SK-N-SH (cell line): ENCODE measurements at regions not wholly inside any gene's neighbourhood (a gene's known extent, or its start where the extent isn't known, plus 50 kb on each side); places are given as distances from the start of the nearest gene placed in this dataset.

ENCODE experiments used
- CTCF ChIA-PET: fragments of 300-600, 350-600 bp; formaldehyde crosslinking; extraction: SDS; loops from one replicate; lab custom pipeline; 2021; lab: Yijun Ruan, JAX
- POLR2A ChIA-PET: fragments of 350-600 bp; sonication (Branson Sonifier 250); formaldehyde crosslinking; extraction: SDS; loops from one replicate; lab custom pipeline; 2020; ENCODE audit warnings: antibody characterized with exemption, inconsistent platforms; lab: Yijun Ruan, JAX
- DNase-seq: peaks from one replicate; pipeline ENCODE4 v3.0.0; 2012
- H2AFZ ChIP-seq: fragments of 200-600 bp; sonication (generic); 2 replicates; pipeline ENCODE4 v1.8.1; 2016; ENCODE audit warnings: antibody characterized with exemption, mild to moderate bottlenecking, low read depth
- H3F3A ChIP-seq: fragments of 200-600 bp; sonication (generic); replicated peaks from 2 replicates; pipeline ENCODE3; 2016; ENCODE audit warnings: antibody characterized with exemption, mild to moderate bottlenecking; ENCODE audit not compliant: insufficient read depth
- H3K27ac ChIP-seq, 2 experiments: fragments of 200-500 bp in 1 of 2; fragments of 200-600 bp in 1 of 2; sonication (Bioruptor generic) in 1 of 2; sonication (generic), shearing (Covaris generic) in 1 of 2; 2 replicates each; pipeline versions ENCODE4 v1.5.1 to v1.6.1; 2014 to 2016; ENCODE audit warnings: low read depth in 2 of 2, inconsistent platforms in 1 of 2, low read length in 1 of 2, mild to moderate bottlenecking in 1 of 2, mixed read lengths in 1 of 2
- H3K27me3 ChIP-seq: fragments of 200-600 bp; sonication (generic), shearing (Covaris generic); 2 replicates; pipeline ENCODE4 v1.6.1; 2016; ENCODE audit warnings: mixed run types; ENCODE audit not compliant: insufficient read depth
- H3K36me3 ChIP-seq, 2 experiments: fragments of 200-500 bp in 1 of 2; fragments of 200-600 bp in 1 of 2; sonication (Bioruptor generic) in 1 of 2; sonication (generic) in 1 of 2; replicated peaks in 1 of 2; 2 replicates each; pipeline versions ENCODE3 to v1.5.1; 2014 to 2016; ENCODE audit warnings: low read length in 1 of 2, mild to moderate bottlenecking in 1 of 2; ENCODE audit not compliant: insufficient read depth in 2 of 2, control insufficient read depth in 1 of 2
- H3K4me1 ChIP-seq, 2 experiments: fragments of 200-500 bp in 1 of 2; fragments of 200-600 bp in 1 of 2; sonication (Bioruptor generic) in 1 of 2; sonication (generic), shearing (Covaris generic) in 1 of 2; 2 replicates each; pipeline versions ENCODE4 v1.5.1 to v1.6.1; 2014 to 2016; ENCODE audit warnings: low read depth in 1 of 2, low read length in 1 of 2, mixed run types in 1 of 2; ENCODE audit not compliant: insufficient read depth in 2 of 2, control insufficient read depth in 1 of 2
- H3K4me2 ChIP-seq: fragments of 200-600 bp; sonication (generic), shearing (Covaris generic); 2 replicates; pipeline ENCODE4 v1.6.1; 2017; ENCODE audit warnings: mixed run types
- H3K4me3 ChIP-seq, 2 experiments: fragments of 200-500 bp in 1 of 2; fragments of 200-600 bp in 1 of 2; sonication (Bioruptor generic) in 1 of 2; sonication (generic), shearing (Covaris generic) in 1 of 2; 2 replicates each; pipeline versions ENCODE4 v1.5.1 to v1.8.1; 2014 to 2016; ENCODE audit warnings: low read depth in 2 of 2, inconsistent platforms in 1 of 2, low read length in 1 of 2, mild to moderate bottlenecking in 1 of 2, mixed read lengths in 1 of 2, moderate library complexity in 1 of 2
- H3K79me2 ChIP-seq: fragments of 200-600 bp; sonication (generic); 2 replicates; pipeline ENCODE4 v1.8.1; 2017; ENCODE audit warnings: mild to moderate bottlenecking; ENCODE audit not compliant: insufficient read depth
- H3K9ac ChIP-seq: fragments of 200-600 bp; sonication (generic); 2 replicates; pipeline ENCODE4 v1.6.1; 2017; ENCODE audit warnings: mixed run types
- H3K9me2 ChIP-seq: fragments of 200-600 bp; sonication (generic); 2 replicates; pipeline ENCODE4 v1.6.1; 2017; ENCODE audit warnings: mixed run types
- H3K9me3 ChIP-seq: fragments of 200-600 bp; sonication (generic); 2 replicates; pipeline ENCODE4 v1.6.1; 2017; ENCODE audit warnings: mixed run types, mild to moderate bottlenecking, moderate library complexity
- H4K20me1 ChIP-seq: fragments of 200-600 bp; sonication (generic); 2 replicates; pipeline ENCODE4 v1.6.1; 2017; ENCODE audit warnings: mild to moderate bottlenecking, mixed run types; ENCODE audit not compliant: insufficient read depth
- EZH2phosphoT487 ChIP-seq: fragments of 200-600 bp; sonication (generic); IDR thresholded peaks from 2 replicates; pipeline ENCODE4 v1.6.1; 2017; ENCODE audit warnings: low read depth, mixed run types, mild to moderate bottlenecking, antibody characterized with exemption, moderate library complexity, borderline replicate concordance
- FOXM1 ChIP-seq: IDR thresholded peaks from 2 replicates; pipeline ENCODE4 v1.4.0; 2012; ENCODE audit warnings: low read depth, mild to moderate bottlenecking
- GATA2 ChIP-seq: sonication (generic); formaldehyde crosslinking; IDR thresholded peaks from 2 replicates; pipeline ENCODE4 v1.5.0; 2020; ENCODE audit warnings: mild to moderate bottlenecking, missing genetic modification reagents
- RAD21 ChIP-seq: IDR thresholded peaks from 2 replicates; pipeline ENCODE4 v1.6.1; 2012; ENCODE audit warnings: mild to moderate bottlenecking, low read length
- USF2 ChIP-seq: fragments of 150-350 bp; IDR thresholded peaks from 2 replicates; pipeline ENCODE4 v1.6.1; 2017; ENCODE audit warnings: antibody characterized with exemption, low read length, low read depth, borderline replicate concordance
- ZBTB33 ChIP-seq: IDR thresholded peaks from 2 replicates; pipeline ENCODE4 v1.4.0; 2012; ENCODE audit warnings: low read depth, borderline replicate concordance
- WGBS: methylation state at CpG from one replicate; pipeline ENCODE4 v1.1.6; 2017; ENCODE audit warnings: low lambda C conversion rate; 5-methylcytosine and 5-hydroxymethylcytosine counted together
- TF ChIP-seq, protein P1 (sequence below): IDR thresholded peaks from 2 replicates; pipeline ENCODE4 v1.4.0; 2012; ENCODE audit warnings: low read depth, borderline replicate concordance
- TF ChIP-seq, protein P2 (sequence below): IDR thresholded peaks from 2 replicates; pipeline ENCODE4; 2012

DNA sequence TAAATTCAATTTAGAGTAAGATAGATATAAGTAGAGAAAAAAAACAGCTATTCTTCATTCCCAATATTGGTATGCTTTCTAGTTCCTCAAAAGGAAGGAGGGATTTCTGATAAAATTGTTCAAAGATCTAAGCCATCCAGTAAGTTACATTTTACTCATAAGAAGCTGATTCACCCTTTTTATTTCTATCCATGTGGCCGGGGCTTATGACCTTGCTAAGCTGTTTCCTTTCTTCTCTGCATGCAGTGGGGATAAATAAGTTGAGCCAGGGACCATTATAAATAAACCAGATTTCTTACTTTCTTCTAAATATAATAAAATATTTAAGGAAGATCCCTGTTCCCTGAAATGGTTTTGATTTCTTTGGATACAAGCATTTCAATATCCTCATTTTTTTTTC is 502.3 kb downstream of the PDHA2 start:
- Histone ChIP-seq H3K79me2 (no peaks in the 10 kb centered on the region), H3K27ac (no peak overlapping the region), H3F3A (no peaks in the 10 kb centered on the region), H3K36me3 (no peaks in the 10 kb centered on the region), H2AFZ (no peak overlapping the region), H3K27me3 (no peaks in the 10 kb centered on the region), H3K4me3 (no peak overlapping the region), H3K9me2 (no peaks in the 10 kb centered on the region), H4K20me1 (no peaks in the 10 kb centered on the region), H3K9ac (no peak overlapping the region), H3K4me1 (no peaks in the 10 kb centered on the region), H3K4me2 (no peak overlapping the region), H3K9me3 (no peaks in the 10 kb centered on the region)
- no peak for DNase-seq
- WGBS, result 65% methylated on average over 1 of the region's 1 CpG
- TF ChIP-seq, protein P1, sequence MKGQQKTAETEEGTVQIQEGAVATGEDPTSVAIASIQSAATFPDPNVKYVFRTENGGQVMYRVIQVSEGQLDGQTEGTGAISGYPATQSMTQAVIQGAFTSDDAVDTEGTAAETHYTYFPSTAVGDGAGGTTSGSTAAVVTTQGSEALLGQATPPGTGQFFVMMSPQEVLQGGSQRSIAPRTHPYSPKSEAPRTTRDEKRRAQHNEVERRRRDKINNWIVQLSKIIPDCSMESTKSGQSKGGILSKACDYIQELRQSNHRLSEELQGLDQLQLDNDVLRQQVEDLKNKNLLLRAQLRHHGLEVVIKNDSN, result no peak
- TF ChIP-seq GATA2 (CRISPR knock-in tag), result no peak
- TF ChIP-seq, protein P2, sequence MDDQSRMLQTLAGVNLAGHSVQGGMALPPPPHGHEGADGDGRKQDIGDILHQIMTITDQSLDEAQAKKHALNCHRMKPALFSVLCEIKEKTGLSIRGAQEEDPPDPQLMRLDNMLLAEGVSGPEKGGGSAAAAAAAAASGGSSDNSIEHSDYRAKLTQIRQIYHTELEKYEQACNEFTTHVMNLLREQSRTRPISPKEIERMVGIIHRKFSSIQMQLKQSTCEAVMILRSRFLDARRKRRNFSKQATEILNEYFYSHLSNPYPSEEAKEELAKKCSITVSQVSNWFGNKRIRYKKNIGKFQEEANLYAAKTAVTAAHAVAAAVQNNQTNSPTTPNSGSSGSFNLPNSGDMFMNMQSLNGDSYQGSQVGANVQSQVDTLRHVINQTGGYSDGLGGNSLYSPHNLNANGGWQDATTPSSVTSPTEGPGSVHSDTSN, result no peak
- no peak for TF ChIP-seq FOXM1
- no peak for TF ChIP-seq USF2
- TF ChIP-seq ZBTB33, result no peak
- no peak for TF ChIP-seq RAD21
- ChIA-PET POLR2A (no interaction called here), CTCF (interaction anchor here (0.7 to 1.7 kb wide), 3 partner anchors 9 to 11 kb away, joined by 4 to 5 read pairs (median 4); no protein-coding TSS in a partner anchor)

GRCh38 chr4:96342790-96343455 is 503.0 kb downstream of the PDHA2 start:
- Histone ChIP-seq H2AFZ (no peak overlapping the region), H3K27ac (no peak overlapping the region), H3K36me3 (no peaks in the 10 kb centered on the region), H3K79me2 (no peaks in the 10 kb centered on the region), H3F3A (no peaks in the 10 kb centered on the region), H3K9me2 (no peaks in the 10 kb centered on the region), H3K9me3 (no peaks in the 10 kb centered on the region), H3K4me3 (no peak overlapping the region), H3K9ac (no peak overlapping the region), H3K4me1 (no peaks in the 10 kb centered on the region), H4K20me1 (no peaks in the 10 kb centered on the region), H3K4me2 (no peak overlapping the region), H3K27me3 (no peaks in the 10 kb centered on the region)
- ChIA-PET CTCF (interaction anchor here (1.0 to 1.7 kb wide), 2 partner anchors 10 to 12 kb away, joined by 4 to 5 read pairs; no protein-coding TSS in a partner anchor), POLR2A (no interaction called here)
- TF ChIP-seq EZH2phosphoT487, result no peak
- TF ChIP-seq, protein P1, result peak; percentile 75; the same call in 1 of the 2 replicates
- 55% methylated on average over 2 of the region's 2 CpGs for WGBS
- DNase-seq, result no peak
